ENCODE measurements at regions not wholly inside any gene's neighbourhood (a gene's known extent, or its start where the extent isn't known, plus 50 kb on each side); places are given as distances from the start of the nearest gene placed in this dataset.

- Histone ChIP-seq H3K4me3 (no peak overlapping the region), H3K4me1 (peaks cover 0 to 5% (median 0%) of the 10 kb centered on the region in 4 donors), H3K9me3 (no peaks in the 10 kb centered on the region), H3K27ac (no peak overlapping the region), H3K36me3 (no peaks in the 10 kb centered on the region), H3K27me3 (no peaks in the 10 kb centered on the region)
- no peak for DNase-seq
- TF ChIP-seq CTCF (IDR thresholded peaks at IDR 0.05) (no peak), POLR2A (IDR thresholded peaks at IDR 0.05) (no peak)
Measured at GRCh38 chr2:12928197-12928774, 211.6 kb downstream of the TRIB2 start.

GRCh38 chr2:12928775-12929401 is 212.2 kb downstream of the TRIB2 start:
- no peaks in the 10 kb centered on the region for H3K36me3 ChIP-seq
- H3K27me3 ChIP-seq: no peaks in the 10 kb centered on the region
- H3K27ac ChIP-seq: no peak overlapping the region
- H3K4me3 ChIP-seq: no peak overlapping the region
- DNase-seq: no peak
- H3K4me1 ChIP-seq: peaks cover 0 to 5% (median 0%) of the 10 kb centered on the region in 4 donors
- no peaks in the 10 kb centered on the region for H3K9me3 ChIP-seq
- no peak for TF ChIP-seq CTCF (IDR thresholded peaks at IDR 0.05)
- no peak for TF ChIP-seq POLR2A (IDR thresholded peaks at IDR 0.05)

GRCh38 chr2:12929758-12930157 is 213.0 kb downstream of the TRIB2 start:
- Histone ChIP-seq H3K9me3 (no peaks in the 10 kb centered on the region), H3K27ac (no peak overlapping the region), H3K36me3 (no peaks in the 10 kb centered on the region), H3K4me3 (no peak overlapping the region), H3K4me1 (peaks cover 0 to 5% (median 0%) of the 10 kb centered on the region in 4 donors), H3K27me3 (no peaks in the 10 kb centered on the region)
- no peak for TF ChIP-seq POLR2A (IDR thresholded peaks at IDR 0.05)
- DNase-seq: no peak

- no peaks in the 10 kb centered on the region for H3K27me3 ChIP-seq
- H3K4me1 ChIP-seq: peaks cover 0 to 5% (median 0%) of the 10 kb centered on the region in 4 donors
- no peak overlapping the region for H3K27ac ChIP-seq
- DNase-seq: no peak
- H3K9me3 ChIP-seq: no peaks in the 10 kb centered on the region
- H3K4me3 ChIP-seq: no peak overlapping the region
- TF ChIP-seq CTCF (IDR thresholded peaks at IDR 0.05): no peak
- no peak for TF ChIP-seq POLR2A (IDR thresholded peaks at IDR 0.05)
- no peaks in the 10 kb centered on the region for H3K36me3 ChIP-seq
Measured at GRCh38 chr2:12930391-12930790, 213.7 kb downstream of the TRIB2 start.

GRCh38 chr2:12931186-12931844 is 214.6 kb downstream of the TRIB2 start:
- Histone ChIP-seq H3K4me3 (no peak overlapping the region), H3K27ac (no peak overlapping the region), H3K9me3 (no peaks in the 10 kb centered on the region), H3K27me3 (no peaks in the 10 kb centered on the region), H3K4me1 (peaks cover 0 to 5% (median 0%) of the 10 kb centered on the region in 4 donors), H3K36me3 (no peaks in the 10 kb centered on the region)
- TF ChIP-seq POLR2A (IDR thresholded peaks at IDR 0.05) (no peak), CTCF (IDR thresholded peaks at IDR 0.05) (peak; percentile 61 to 81 (median 66))
- DNase-seq: no peak

GRCh38 chr2:12932192-12932591 is 215.5 kb downstream of the TRIB2 start:
- no peak for DNase-seq
- Histone ChIP-seq H3K36me3 (no peaks in the 10 kb centered on the region), H3K4me3 (no peak overlapping the region), H3K27ac (no peak overlapping the region), H3K27me3 (no peaks in the 10 kb centered on the region), H3K4me1 (peaks cover 0 to 5% (median 0%) of the 10 kb centered on the region in 4 donors), H3K9me3 (no peaks in the 10 kb centered on the region)
- TF ChIP-seq POLR2A (IDR thresholded peaks at IDR 0.05): no peak
- TF ChIP-seq CTCF (IDR thresholded peaks at IDR 0.05): no peak

Data from Peyer's patch (tissue), 4 donors.